ENCODE measurements at regions not wholly inside any gene's neighbourhood (a gene's known extent, or its start where the extent isn't known, plus 50 kb on each side); places are given as distances from the start of the nearest gene placed in this dataset.

DNA sequence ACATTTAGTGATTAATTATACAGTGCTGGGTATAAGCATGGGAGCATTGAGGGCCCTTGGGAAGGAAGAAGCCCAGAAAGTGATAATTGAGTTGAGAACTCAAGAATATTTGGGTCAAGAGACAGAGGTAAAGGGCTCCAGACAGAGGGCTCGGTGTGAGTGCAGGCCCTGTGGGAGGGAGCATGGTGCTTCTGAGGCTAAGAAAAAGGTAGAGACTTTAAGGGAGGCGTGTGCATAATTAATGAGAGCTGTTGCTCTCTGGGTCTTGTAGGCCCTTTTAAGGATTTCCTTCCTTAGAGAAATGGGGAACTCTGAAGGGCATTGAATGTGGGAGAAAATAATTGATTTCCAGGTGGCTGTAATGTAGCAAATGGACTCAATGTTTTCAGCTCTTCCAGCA, 735.0 kb upstream of the POU3F3 start:
- no peak for TF ChIP-seq CTCF (IDR thresholded peaks at IDR 0.05)
- no peaks in the 10 kb centered on the region for H3K4me1 ChIP-seq
- H3K36me3 ChIP-seq = no peaks in the 10 kb centered on the region
- intact Hi-C loops (cut with DNase I) = no loop called here
- H3K27me3 ChIP-seq = no peaks in the 10 kb centered on the region
- no peaks in the 10 kb centered on the region for H3K9me3 ChIP-seq
- ATAC-seq (no peak), DNase-seq (no peak)
- no peak overlapping the region for H3K27ac ChIP-seq
- no peak overlapping the region for H3K4me3 ChIP-seq

GRCh38 chr2:104120171-104120570, 733.7 kb upstream of the POU3F3 start:
- H3K4me1 ChIP-seq = no peaks in the 10 kb centered on the region
- intact Hi-C loops (cut with DNase I) = no loop called here
- ATAC-seq (no peak), DNase-seq (no peak)
- TF ChIP-seq CTCF (IDR thresholded peaks at IDR 0.05) = no peak
- no peaks in the 10 kb centered on the region for H3K27me3 ChIP-seq
- no peaks in the 10 kb centered on the region for H3K9me3 ChIP-seq
- H3K4me3 ChIP-seq = no peak overlapping the region
- H3K36me3 ChIP-seq = no peaks in the 10 kb centered on the region
- no peak overlapping the region for H3K27ac ChIP-seq

DNA sequence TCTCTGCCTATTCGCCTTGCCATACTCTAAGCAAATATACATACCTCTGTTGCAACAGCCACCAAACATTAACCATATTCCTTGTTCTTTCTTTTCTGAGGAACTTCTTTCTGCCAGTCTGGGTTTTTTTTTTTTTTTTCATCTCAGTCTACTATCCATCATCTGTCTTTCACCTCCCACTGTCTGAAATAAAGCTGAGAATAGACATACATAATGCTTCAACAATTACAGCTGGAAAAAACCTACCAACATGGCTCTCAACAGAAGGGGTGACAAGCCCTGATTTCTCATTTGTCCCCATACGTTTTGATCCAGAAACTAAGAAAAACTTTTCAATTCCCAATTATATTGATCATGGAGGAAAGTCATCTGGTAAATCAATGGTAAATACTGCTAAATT, 728.8 kb upstream of the POU3F3 start:
- intact Hi-C loops (cut with DNase I) = no loop called here

DNA sequence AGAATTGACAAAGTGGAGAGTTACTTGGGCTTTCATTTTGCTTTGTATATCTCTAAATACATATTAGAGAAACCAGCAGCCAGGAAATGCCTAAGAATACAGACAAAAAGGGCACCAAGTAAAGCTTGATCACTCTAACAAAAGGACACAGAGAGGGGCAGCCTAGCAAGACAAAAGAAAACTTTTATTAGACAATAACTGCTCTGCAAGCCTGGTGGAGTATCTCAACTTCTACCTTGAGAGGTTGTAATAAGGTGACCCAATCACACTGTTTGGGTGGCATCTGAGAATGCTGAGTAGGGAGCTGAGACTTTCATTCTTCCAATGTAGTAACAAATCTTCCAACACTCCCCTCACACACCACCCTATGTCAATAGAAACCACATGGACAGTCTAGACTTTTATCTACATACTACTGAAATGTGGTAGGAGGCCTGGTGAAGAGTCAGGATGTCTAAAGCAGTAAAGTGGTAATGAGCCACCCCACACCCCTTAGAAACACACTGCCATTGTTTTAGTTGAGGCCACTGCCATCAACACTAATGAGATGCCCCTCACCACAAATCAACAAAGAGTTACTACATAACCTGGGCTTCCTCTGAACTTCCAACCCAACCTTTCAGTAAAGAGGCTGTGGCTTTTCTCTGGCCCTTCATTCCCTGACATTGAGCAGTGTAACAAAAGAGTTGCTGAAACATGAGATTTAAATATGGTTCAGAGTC, 726.7 kb upstream of the POU3F3 start:
- no peak for DNase-seq
- no peaks in the 10 kb centered on the region for H3K9me3 ChIP-seq
- ATAC-seq = no peak
- H3K4me1 ChIP-seq = no peaks in the 10 kb centered on the region
- intact Hi-C loops (cut with DNase I) = no loop called here
- H3K27ac ChIP-seq = no peak overlapping the region
- H3K36me3 ChIP-seq = no peaks in the 10 kb centered on the region
- H3K27me3 ChIP-seq = no peaks in the 10 kb centered on the region
- TF ChIP-seq CTCF (IDR thresholded peaks at IDR 0.05) = no peak
- H3K4me3 ChIP-seq = no peak overlapping the region

More for the DNA sequence above, 728.8 kb upstream of the POU3F3 start:
- Histone ChIP-seq H3K36me3 (no peaks in the 10 kb centered on the region), H3K27me3 (no peaks in the 10 kb centered on the region), H3K4me3 (no peak overlapping the region), H3K27ac (no peak overlapping the region), H3K9me3 (no peaks in the 10 kb centered on the region), H3K4me1 (no peaks in the 10 kb centered on the region)
- TF ChIP-seq CTCF (IDR thresholded peaks at IDR 0.05) = no peak
- ATAC-seq (no peak), DNase-seq (no peak)

DNA sequence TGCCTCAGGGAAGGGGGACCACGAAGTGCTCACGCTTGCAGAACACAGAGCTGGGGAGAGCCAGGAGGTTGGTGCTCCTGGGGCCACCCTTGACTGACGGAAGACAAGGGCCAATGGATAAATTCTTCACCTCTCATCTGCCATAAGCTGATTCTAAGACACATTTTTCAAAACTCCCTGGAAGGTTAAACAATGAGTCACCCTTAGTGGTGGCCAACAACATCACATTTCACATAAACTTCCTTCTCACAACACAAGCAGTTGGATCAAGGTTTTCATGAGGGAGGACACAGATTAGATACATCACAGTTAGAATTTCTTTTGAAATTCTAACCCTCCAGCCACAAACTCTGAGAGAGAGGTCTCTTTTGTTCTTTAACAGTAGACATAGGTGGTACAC, 713.6 kb upstream of the POU3F3 start:
- intact Hi-C loops (cut with DNase I) = no loop called here
- no peak overlapping the region for H3K27ac ChIP-seq
- H3K4me3 ChIP-seq = no peak overlapping the region
- DNase-seq (no peak), ATAC-seq (no peak)
- TF ChIP-seq CTCF (IDR thresholded peaks at IDR 0.05) = no peak
- no peaks in the 10 kb centered on the region for H3K4me1 ChIP-seq
- no peaks in the 10 kb centered on the region for H3K9me3 ChIP-seq
- no peaks in the 10 kb centered on the region for H3K36me3 ChIP-seq
- no peaks in the 10 kb centered on the region for H3K27me3 ChIP-seq

Data from left lung (tissue), 4 donors.